GM23338 (cell line): ENCODE measurements at regions not wholly inside any gene's neighbourhood (a gene's known extent, or its start where the extent isn't known, plus 50 kb on each side); places are given as distances from the start of the nearest gene placed in this dataset.

Source experiments
- ATAC-seq: fragments of 200-7000 bp; cut with Tn5 transposase; 3 replicates; pipeline ENCODE4 v1.9.1; 2020
- DNase-seq: peaks from one replicate; pipeline ENCODE4 v3.0.0-alpha.2; 2015; ENCODE audit warnings: low spot score
- H2AFZ ChIP-seq: fragments of 200-600 bp; sonication (generic); 2 replicates; pipeline ENCODE4 v1.8.0; 2016; ENCODE audit warnings: antibody characterized with exemption, mild to moderate bottlenecking, moderate library complexity
- H3F3A ChIP-seq: fragments of 200-600 bp; sonication (generic); replicated peaks from 2 replicates; pipeline ENCODE4 v1.8.0; 2017; ENCODE audit warnings: antibody characterized with exemption, mixed run types, low read depth
- H3K27ac ChIP-seq: fragments of 200-600 bp; sonication (generic); 2 replicates; pipeline ENCODE4 v1.6.1; 2016; ENCODE audit warnings: low read depth
- H3K27me3 ChIP-seq: fragments of 200-600 bp; sonication (generic); 2 replicates; pipeline ENCODE4 v1.8.0; 2016; ENCODE audit warnings: mild to moderate bottlenecking, mixed run types, moderate library complexity; ENCODE audit not compliant: insufficient read depth
- H3K36me3 ChIP-seq: fragments of 200-600 bp; sonication (generic); 2 replicates; pipeline ENCODE4 v1.8.0; 2016; ENCODE audit warnings: mild to moderate bottlenecking; ENCODE audit not compliant: insufficient read depth
- H3K4me1 ChIP-seq: fragments of 200-600 bp; sonication (generic); 2 replicates; pipeline ENCODE4 v1.8.0; 2016; ENCODE audit warnings: mild to moderate bottlenecking, moderate library complexity; ENCODE audit not compliant: insufficient read depth
- H3K4me2 ChIP-seq: fragments of 200-600 bp; sonication (generic); 2 replicates; pipeline ENCODE4 v1.7.1; 2017; ENCODE audit warnings: mixed run types
- H3K4me3 ChIP-seq: fragments of 200-600 bp; sonication (generic); 2 replicates; pipeline ENCODE4 v1.6.1; 2016; ENCODE audit warnings: mixed run types
- H3K79me2 ChIP-seq: fragments of 200-600 bp; sonication (generic); replicated peaks from 2 replicates; pipeline ENCODE4 v1.8.0; 2017; ENCODE audit warnings: mild to moderate bottlenecking; ENCODE audit not compliant: insufficient read depth
- H3K9me2 ChIP-seq: fragments of 200-600 bp; sonication (generic); 2 replicates; pipeline ENCODE4 v1.8.0; 2017; ENCODE audit not compliant: insufficient read depth
- H4K20me1 ChIP-seq: fragments of 200-600 bp; sonication (generic); replicated peaks from 2 replicates; pipeline ENCODE4 v1.8.0; 2017; ENCODE audit warnings: mild to moderate bottlenecking; ENCODE audit not compliant: insufficient read depth
- H3K27ac Mint-ChIP-seq: 2 replicates; pipeline ENCODE4 v1.8.0; 2020; ENCODE audit warnings: inconsistent platforms, mild to moderate bottlenecking, moderate library complexity, mixed read lengths
- H3K27me3 Mint-ChIP-seq: 3 replicates; pipeline ENCODE4 v1.8.0; 2022; ENCODE audit warnings: low read depth, mild to moderate bottlenecking, moderate library complexity, mixed read lengths, inconsistent platforms; ENCODE audit not compliant: insufficient read depth, poor library complexity
- H3K36me3 Mint-ChIP-seq: 3 replicates; pipeline ENCODE4 v1.8.0; 2021; ENCODE audit warnings: low read depth, mild to moderate bottlenecking, inconsistent platforms, moderate library complexity, mixed read lengths
- H3K4me1 Mint-ChIP-seq: 3 replicates; pipeline ENCODE4 v1.8.0; 2020; ENCODE audit warnings: mild to moderate bottlenecking, inconsistent platforms, mixed read lengths
- H3K4me3 Mint-ChIP-seq: 3 replicates; pipeline ENCODE4 v1.8.0; 2021; ENCODE audit warnings: moderate library complexity, mild to moderate bottlenecking, inconsistent platforms, mixed read lengths
- H3K9me3 Mint-ChIP-seq: 3 replicates; pipeline ENCODE4 v1.8.0; 2020; ENCODE audit warnings: moderate library complexity, mild to moderate bottlenecking, inconsistent platforms, mixed read lengths
- EZH2 ChIP-seq: fragments of 200-600 bp; sonication (generic); IDR thresholded peaks from one replicate; pipeline ENCODE4 v1.8.0; 2017; ENCODE audit warnings: antibody characterized with exemption, mild to moderate bottlenecking, low read depth; ENCODE audit not compliant: unreplicated experiment
- EZH2phosphoT487 ChIP-seq: fragments of 200-600 bp; sonication (generic); IDR thresholded peaks from one replicate; pipeline ENCODE4 v1.8.1; 2018; ENCODE audit warnings: antibody characterized with exemption; ENCODE audit not compliant: unreplicated experiment
- JUNB ChIP-seq: IDR thresholded peaks from one replicate; pipeline ENCODE4 v1.6.1; 2016; ENCODE audit warnings: antibody characterized with exemption; ENCODE audit not compliant: unreplicated experiment
- NANOG ChIP-seq: IDR thresholded peaks from 2 replicates; pipeline ENCODE4 v1.6.1; 2016; ENCODE audit warnings: antibody characterized with exemption, borderline replicate concordance
- POLR2AphosphoS5 ChIP-seq: IDR thresholded peaks from 2 replicates; pipeline ENCODE4 v1.6.1; 2016; ENCODE audit warnings: antibody characterized with exemption, low read depth
- ZNF114 ChIP-seq: fragments of 250-450 bp; sonication (Bioruptor Pico); IDR thresholded peaks from 2 replicates; pipeline ENCODE4 v1.5.0; 2020; ENCODE audit warnings: mild to moderate bottlenecking, moderate library complexity
- ZNF331 ChIP-seq: fragments of 250-450 bp; sonication (Bioruptor Pico); IDR thresholded peaks from 2 replicates; pipeline ENCODE4 v1.5.0; 2020; ENCODE audit warnings: low read depth, mild to moderate bottlenecking, moderate library complexity
- TF ChIP-seq, protein P1 (sequence below): fragments of 250-450 bp; sonication (Bioruptor Pico); IDR thresholded peaks from 2 replicates; pipeline ENCODE4 v1.5.0; 2020; ENCODE audit warnings: mild to moderate bottlenecking, moderate library complexity
- TF ChIP-seq, protein P2 (sequence below), 2 experiments: fragments of 200-600 bp in 1 of 2; sonication (generic) in 1 of 2; conservative IDR thresholded peaks; 2 replicates each; pipeline versions ENCODE4 v1.5.1 to v1.6.1; 2016 to 2017; ENCODE audit warnings: antibody characterized with exemption in 2 of 2, low read depth in 2 of 2, mild to moderate bottlenecking in 2 of 2, moderate library complexity in 1 of 2
- TF ChIP-seq, protein P3 (sequence below): IDR thresholded peaks from 2 replicates; pipeline ENCODE4 v1.6.1; 2016; ENCODE audit warnings: antibody characterized with exemption
- TF ChIP-seq, protein P4 (sequence below): IDR thresholded peaks from one replicate; pipeline ENCODE4 v1.6.1; 2018; ENCODE audit warnings: antibody characterized with exemption; ENCODE audit not compliant: unreplicated experiment

DNA sequence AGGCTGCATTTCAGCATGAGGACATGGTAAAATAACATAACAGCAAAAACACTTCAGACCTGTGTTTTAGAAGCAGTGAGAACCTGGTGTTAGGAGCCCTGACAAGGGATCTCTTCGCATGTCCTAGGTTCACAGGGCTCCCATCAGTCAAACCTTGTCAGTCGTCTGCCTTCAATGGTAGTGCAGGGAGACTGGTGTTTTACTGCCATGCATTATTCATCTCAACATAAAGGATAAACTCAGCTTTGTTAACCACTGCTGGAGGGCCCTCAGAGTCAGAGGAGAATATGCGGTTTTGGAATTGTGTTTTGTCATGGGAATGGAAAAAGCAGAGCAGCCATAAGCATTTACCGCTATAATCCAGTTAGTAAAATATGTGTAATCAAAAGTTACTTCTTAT is 275.9 kb upstream of the GCFC2 start (continued):
- TF ChIP-seq, protein P1, sequence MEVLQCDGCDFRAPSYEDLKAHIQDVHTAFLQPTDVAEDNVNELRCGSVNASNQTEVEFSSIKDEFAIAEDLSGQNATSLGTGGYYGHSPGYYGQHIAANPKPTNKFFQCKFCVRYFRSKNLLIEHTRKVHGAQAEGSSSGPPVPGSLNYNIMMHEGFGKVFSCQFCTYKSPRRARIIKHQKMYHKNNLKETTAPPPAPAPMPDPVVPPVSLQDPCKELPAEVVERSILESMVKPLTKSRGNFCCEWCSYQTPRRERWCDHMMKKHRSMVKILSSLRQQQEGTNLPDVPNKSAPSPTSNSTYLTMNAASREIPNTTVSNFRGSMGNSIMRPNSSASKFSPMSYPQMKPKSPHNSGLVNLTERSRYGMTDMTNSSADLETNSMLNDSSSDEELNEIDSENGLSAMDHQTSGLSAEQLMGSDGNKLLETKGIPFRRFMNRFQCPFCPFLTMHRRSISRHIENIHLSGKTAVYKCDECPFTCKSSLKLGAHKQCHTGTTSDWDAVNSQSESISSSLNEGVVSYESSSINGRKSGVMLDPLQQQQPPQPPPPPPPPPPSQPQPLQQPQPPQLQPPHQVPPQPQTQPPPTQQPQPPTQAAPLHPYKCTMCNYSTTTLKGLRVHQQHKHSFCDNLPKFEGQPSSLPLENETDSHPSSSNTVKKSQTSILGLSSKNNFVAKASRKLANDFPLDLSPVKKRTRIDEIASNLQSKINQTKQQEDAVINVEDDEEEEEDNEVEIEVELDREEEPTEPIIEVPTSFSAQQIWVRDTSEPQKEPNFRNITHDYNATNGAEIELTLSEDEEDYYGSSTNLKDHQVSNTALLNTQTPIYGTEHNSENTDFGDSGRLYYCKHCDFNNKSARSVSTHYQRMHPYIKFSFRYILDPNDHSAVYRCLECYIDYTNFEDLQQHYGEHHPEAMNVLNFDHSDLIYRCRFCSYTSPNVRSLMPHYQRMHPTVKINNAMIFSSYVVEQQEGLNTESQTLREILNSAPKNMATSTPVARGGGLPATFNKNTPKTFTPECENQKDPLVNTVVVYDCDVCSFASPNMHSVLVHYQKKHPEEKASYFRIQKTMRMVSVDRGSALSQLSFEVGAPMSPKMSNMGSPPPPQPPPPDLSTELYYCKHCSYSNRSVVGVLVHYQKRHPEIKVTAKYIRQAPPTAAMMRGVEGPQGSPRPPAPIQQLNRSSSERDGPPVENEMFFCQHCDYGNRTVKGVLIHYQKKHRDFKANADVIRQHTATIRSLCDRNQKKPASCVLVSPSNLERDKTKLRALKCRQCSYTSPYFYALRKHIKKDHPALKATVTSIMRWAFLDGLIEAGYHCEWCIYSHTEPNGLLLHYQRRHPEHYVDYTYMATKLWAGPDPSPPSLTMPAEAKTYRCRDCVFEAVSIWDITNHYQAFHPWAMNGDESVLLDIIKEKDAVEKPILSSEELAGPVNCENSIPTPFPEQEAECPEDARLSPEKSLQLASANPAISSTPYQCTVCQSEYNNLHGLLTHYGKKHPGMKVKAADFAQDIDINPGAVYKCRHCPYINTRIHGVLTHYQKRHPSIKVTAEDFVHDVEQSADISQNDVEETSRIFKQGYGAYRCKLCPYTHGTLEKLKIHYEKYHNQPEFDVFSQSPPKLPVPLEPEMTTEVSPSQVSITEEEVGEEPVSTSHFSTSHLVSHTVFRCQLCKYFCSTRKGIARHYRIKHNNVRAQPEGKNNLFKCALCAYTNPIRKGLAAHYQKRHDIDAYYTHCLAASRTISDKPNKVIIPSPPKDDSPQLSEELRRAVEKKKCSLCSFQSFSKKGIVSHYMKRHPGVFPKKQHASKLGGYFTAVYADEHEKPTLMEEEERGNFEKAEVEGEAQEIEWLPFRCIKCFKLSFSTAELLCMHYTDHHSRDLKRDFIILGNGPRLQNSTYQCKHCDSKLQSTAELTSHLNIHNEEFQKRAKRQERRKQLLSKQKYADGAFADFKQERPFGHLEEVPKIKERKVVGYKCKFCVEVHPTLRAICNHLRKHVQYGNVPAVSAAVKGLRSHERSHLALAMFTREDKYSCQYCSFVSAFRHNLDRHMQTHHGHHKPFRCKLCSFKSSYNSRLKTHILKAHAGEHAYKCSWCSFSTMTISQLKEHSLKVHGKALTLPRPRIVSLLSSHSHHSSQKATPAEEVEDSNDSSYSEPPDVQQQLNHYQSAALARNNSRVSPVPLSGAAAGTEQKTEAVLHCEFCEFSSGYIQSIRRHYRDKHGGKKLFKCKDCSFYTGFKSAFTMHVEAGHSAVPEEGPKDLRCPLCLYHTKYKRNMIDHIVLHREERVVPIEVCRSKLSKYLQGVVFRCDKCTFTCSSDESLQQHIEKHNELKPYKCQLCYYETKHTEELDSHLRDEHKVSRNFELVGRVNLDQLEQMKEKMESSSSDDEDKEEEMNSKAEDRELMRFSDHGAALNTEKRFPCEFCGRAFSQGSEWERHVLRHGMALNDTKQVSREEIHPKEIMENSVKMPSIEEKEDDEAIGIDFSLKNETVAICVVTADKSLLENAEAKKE (CRISPR knock-in tag), result no peak

DNA sequence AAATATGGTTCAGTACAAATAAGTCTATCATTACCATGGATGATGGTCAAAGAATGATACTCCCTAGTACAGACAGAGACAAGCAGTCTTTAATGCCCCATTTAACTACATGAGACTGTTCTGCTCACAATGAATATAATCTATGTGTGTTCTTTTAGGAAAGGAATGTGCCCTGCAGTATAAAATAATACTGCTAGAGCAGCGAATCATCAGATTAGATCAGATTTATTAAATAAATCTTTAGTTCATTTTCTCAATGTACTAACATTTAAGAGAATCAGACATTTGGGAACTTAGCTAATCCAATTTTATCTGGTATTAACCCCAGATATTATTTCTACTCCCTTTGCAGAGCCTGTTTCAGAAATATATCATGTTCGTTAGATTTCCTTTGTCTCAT is 272.0 kb upstream of the GCFC2 start:
- DNase-seq, result no peak

More for the DNA sequence above, 272.0 kb upstream of the GCFC2 start:
- no peak overlapping the region for H3K27ac ChIP-seq
- no peaks in the 10 kb centered on the region for H3K79me2 ChIP-seq
- Mint-ChIP-seq H3K9me3 (peaks cover 7% of the 10 kb centered on the region; the same call in 1 of the 3 replicates), H3K4me3 (no peak overlapping the region), H3K27ac (peak overlapping the region; percentile 85; the same call in 1 of the 2 replicates), H3K36me3 (peaks cover 4% of the 10 kb centered on the region; the same call in 1 of the 3 replicates), H3K27me3 (no peaks in the 10 kb centered on the region), H3K4me1 (peaks cover 3% of the 10 kb centered on the region; the same call in 1 of the 3 replicates)
- no peak for ATAC-seq
- no peaks in the 10 kb centered on the region for H3K9me2 ChIP-seq
- no peak overlapping the region for H3K4me2 ChIP-seq
- TF ChIP-seq NANOG (no peak), ZNF114 (CRISPR knock-in tag) (no peak), EZH2phosphoT487 (no peak), POLR2AphosphoS5 (no peak), EZH2 (no peak), JUNB (no peak), ZNF331 (CRISPR knock-in tag) (no peak)
- TF ChIP-seq, protein P2, sequence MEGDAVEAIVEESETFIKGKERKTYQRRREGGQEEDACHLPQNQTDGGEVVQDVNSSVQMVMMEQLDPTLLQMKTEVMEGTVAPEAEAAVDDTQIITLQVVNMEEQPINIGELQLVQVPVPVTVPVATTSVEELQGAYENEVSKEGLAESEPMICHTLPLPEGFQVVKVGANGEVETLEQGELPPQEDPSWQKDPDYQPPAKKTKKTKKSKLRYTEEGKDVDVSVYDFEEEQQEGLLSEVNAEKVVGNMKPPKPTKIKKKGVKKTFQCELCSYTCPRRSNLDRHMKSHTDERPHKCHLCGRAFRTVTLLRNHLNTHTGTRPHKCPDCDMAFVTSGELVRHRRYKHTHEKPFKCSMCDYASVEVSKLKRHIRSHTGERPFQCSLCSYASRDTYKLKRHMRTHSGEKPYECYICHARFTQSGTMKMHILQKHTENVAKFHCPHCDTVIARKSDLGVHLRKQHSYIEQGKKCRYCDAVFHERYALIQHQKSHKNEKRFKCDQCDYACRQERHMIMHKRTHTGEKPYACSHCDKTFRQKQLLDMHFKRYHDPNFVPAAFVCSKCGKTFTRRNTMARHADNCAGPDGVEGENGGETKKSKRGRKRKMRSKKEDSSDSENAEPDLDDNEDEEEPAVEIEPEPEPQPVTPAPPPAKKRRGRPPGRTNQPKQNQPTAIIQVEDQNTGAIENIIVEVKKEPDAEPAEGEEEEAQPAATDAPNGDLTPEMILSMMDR (conservative IDR thresholded peaks at IDR 0.05; ENCODE audit: low read depth in 2 of 2), result no peak
- TF ChIP-seq, protein P3, sequence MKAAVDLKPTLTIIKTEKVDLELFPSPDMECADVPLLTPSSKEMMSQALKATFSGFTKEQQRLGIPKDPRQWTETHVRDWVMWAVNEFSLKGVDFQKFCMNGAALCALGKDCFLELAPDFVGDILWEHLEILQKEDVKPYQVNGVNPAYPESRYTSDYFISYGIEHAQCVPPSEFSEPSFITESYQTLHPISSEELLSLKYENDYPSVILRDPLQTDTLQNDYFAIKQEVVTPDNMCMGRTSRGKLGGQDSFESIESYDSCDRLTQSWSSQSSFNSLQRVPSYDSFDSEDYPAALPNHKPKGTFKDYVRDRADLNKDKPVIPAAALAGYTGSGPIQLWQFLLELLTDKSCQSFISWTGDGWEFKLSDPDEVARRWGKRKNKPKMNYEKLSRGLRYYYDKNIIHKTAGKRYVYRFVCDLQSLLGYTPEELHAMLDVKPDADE, result no peak
- TF ChIP-seq, protein P4, sequence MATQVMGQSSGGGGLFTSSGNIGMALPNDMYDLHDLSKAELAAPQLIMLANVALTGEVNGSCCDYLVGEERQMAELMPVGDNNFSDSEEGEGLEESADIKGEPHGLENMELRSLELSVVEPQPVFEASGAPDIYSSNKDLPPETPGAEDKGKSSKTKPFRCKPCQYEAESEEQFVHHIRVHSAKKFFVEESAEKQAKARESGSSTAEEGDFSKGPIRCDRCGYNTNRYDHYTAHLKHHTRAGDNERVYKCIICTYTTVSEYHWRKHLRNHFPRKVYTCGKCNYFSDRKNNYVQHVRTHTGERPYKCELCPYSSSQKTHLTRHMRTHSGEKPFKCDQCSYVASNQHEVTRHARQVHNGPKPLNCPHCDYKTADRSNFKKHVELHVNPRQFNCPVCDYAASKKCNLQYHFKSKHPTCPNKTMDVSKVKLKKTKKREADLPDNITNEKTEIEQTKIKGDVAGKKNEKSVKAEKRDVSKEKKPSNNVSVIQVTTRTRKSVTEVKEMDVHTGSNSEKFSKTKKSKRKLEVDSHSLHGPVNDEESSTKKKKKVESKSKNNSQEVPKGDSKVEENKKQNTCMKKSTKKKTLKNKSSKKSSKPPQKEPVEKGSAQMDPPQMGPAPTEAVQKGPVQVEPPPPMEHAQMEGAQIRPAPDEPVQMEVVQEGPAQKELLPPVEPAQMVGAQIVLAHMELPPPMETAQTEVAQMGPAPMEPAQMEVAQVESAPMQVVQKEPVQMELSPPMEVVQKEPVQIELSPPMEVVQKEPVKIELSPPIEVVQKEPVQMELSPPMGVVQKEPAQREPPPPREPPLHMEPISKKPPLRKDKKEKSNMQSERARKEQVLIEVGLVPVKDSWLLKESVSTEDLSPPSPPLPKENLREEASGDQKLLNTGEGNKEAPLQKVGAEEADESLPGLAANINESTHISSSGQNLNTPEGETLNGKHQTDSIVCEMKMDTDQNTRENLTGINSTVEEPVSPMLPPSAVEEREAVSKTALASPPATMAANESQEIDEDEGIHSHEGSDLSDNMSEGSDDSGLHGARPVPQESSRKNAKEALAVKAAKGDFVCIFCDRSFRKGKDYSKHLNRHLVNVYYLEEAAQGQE, result no peak
- H3K4me3 ChIP-seq, result no peak overlapping the region
- no peaks in the 10 kb centered on the region for H3K27me3 ChIP-seq
- no peaks in the 10 kb centered on the region for H4K20me1 ChIP-seq
- H3K4me1 ChIP-seq, result no peaks in the 10 kb centered on the region
- no peak overlapping the region for H2AFZ ChIP-seq
- H3K36me3 ChIP-seq, result no peaks in the 10 kb centered on the region
- H3F3A ChIP-seq, result no peaks in the 10 kb centered on the region
